Stimulated activated CD4-positive, alpha-beta T cell treated with anti-CD3 and anti-CD28 coated beads, TNF-alpha, amount 100 ng/mL, for 1 hour (primary cell): ENCODE measurements at regions not wholly inside any gene's neighbourhood (a gene's known extent, or its start where the extent isn't known, plus 50 kb on each side); places are given as distances from the start of the nearest gene placed in this dataset.
"Not testable (repeated sequence)": the region's sequence is repeated elsewhere in the genome, so short reads cannot be mapped to it uniquely, and the experiment has no call there.

Experiments used
- DNase-seq, 3 donors: peaks; one replicate each; pipeline ENCODE4 v3.0.0-alpha.2; 2020; ENCODE audit warnings: low read depth in 3 of 3, low spot score in 1 of 3

DNA sequence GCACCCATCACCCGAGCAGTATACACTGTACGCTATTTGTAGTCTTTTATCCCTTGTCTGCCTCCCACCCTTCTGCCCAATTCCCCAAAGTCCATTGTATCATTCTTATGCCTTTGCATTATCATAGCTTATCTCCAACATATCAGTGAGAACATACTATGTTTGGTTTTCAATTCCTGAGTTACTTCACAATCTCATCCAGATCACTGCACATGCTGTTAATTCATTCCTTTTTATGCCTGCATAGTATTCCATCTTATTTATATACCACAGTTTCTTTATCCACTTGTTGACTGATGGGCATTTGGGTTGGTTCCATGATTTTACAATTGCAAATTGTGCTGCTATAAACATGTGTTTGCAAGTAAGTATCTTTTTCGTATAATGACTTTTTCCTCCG, 564.7 kb upstream of the NECTIN3 start:
- DNase-seq, result no peak

- DNase-seq, result not testable (repeated sequence)
Measured at GRCh38 chr3:110507570-110507969, 564.0 kb upstream of the NECTIN3 start.

DNA sequence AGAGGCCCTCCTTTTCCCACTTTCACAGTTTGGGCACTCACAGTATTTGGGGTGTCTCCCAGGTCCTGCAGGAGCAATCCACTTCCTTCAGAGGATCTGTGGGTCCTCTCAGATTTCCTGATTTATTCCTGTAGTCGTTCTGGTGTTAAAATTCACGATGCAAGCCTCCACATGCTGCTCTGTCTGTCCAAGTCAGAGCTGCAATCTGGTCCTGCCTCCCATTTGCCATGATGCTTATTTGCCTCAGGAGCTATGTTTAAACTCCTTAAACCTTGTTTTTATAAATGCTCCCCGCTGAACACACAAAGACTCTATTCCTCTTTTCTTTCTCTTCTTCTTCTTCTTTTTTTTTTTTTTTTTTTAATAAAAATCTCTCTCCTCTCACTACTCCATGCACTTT, 558.7 kb upstream of the NECTIN3 start:
- DNase-seq, result no peak

DNA sequence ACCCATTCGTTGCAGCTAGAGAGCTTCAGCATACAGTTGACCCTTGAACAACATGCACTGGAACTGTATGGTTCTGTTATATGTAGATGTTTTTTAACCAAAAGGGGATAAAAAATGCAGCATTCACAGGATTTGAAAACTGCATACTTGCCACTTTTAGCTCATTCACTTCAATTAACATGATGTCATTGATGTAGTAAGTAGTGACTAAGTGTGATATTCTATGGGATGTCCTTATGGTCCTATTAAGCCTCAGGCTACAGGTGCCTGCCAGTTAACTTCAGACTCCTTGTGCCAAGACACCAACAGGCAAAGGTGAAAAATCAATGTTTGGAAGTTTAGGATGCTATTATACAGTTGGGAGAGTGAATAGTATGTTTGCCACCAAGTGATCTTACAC, 553.6 kb upstream of the NECTIN3 start:
- DNase-seq, result no peak

- DNase-seq, result no peak
Measured at GRCh38 chr3:110519071-110519470, 552.5 kb upstream of the NECTIN3 start.

DNA sequence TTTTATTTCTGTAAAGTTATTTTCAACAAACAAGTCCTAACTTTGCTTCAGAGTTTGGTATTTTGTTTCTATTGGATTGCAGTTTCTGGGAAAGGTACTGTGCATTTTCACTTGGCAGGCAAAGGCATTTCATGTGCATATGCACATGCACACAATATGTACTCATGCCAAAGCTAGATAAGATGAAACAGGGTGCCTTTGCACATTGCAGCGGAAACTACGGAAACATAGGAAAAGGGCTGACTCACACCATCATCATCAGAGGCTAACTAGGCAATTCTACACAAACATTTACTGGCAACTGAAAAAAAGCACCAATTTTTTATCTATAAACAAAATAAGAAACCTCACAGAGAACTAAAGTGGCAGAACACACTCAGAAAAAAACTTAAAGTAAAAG, 550.6 kb upstream of the NECTIN3 start:
- DNase-seq, result no peak

DNA sequence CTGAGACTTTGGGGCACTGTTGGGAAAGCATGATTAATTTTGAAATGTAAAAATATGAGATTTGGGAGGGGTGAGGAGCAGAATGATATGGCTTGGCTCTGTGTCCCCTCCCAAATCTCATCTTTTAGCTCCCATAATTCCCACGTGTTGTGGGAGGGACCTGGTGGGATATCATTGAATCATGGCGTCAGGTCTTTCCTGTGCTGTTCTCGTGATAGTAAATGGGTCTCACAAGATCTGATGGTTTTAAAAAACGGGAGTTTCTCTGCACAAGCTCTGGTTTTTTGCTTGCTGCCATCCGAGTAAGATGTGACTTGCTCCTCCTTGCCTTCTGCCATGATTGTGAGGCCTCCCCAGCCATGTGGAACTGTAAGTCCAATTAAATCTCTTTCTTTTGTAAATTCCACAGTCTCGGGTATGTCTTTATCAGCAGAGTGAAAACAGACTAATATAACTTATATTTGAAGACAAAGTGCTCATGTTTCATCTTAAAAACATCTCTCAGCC, 546.0 kb upstream of the NECTIN3 start:
- not testable (repeated sequence) for DNase-seq

DNA sequence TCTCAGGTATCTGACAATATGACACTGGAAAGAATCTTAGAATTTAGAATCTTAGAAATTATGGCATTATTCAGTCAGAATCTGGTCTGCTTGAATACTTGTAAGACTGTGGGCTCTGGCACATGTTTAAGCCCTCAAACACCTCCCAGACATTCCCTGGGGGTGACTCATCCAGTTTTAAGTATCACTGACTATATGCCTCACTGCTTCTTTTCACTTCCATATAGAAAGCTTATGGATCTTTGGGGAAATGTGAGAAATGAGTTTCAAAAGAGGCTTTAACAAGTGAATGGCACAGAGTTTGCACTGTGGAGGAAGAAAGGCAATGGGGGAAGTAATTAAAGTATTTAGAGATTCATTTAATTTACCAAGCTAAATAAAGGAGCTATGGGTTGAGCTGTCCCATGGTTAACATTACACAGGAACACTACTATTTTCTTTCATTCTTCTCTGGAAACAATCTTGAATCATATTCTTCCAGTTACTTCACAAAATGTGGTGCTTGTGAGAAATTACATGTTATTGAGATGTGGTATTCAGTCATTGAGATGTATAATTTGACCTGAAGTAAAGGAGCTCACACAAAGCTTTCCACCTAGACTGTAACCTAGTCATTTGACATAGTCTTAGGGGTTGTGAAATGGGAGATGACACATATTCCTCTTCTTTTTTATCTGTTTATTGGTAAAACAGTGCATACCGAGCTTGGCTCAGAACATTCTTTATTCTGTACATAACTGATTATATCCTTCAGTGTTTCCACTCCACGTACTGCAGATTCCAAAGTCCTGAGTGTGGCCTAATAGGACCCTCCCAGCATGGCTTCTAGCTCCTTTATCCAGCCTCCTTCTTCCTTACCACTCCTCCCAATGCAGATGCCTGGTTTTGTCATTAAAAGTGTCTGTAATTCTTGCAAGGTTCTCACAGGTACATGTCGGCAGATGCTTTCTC, 544.6 kb upstream of the NECTIN3 start:
- no peak for DNase-seq

GRCh38 chr3:110528305-110529121, 543.1 kb upstream of the NECTIN3 start:
- no peak for DNase-seq

DNA sequence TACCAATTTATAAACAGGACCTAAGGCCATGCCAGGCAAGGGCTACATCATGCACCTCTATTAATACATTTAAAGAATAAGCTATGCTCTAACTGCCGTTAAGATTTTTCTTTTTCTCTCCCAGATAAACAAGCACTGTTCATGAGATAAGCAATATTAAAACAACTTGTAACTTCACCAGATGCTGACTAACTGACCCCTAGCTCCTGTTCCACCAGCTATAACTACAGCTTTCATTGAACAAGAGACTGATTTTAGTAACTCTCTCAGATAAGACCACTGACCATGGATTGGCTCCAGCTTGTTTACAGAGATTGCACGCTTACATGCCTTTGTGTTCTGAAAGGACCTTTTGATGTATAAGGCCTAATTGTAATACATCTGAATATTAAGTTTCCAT, 540.7 kb upstream of the NECTIN3 start:
- no peak for DNase-seq

- no peak for DNase-seq
Measured at GRCh38 chr3:110533089-110533488, 538.5 kb upstream of the NECTIN3 start.

DNA sequence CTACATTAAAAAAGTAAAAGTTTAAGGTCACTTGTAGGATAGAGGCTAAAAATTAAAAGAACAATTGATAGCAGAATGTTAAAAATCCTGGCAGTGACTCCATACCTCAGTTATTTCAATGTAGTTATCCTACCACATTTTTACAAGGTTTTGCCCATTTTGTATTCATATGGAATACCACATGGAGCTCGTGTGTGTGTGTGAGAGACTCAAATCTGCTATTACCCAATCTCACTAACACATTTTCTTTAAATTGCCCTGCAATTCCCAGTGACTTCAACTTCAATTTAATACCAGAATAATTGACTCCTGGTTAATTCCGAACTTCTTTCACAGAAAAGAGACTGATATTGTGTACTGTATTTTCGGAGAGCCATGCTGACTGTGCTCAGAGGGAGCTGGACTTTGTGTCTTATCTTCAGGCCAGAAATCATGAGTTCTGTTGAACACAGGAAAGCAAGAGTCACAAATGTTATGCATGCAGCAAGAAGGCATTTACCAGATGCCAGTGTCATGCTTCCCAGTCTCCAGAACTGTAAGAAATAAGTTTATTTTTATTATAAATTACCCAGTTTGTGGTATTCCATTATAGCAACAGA, 529.0 kb upstream of the NECTIN3 start:
- DNase-seq, result no peak

DNA sequence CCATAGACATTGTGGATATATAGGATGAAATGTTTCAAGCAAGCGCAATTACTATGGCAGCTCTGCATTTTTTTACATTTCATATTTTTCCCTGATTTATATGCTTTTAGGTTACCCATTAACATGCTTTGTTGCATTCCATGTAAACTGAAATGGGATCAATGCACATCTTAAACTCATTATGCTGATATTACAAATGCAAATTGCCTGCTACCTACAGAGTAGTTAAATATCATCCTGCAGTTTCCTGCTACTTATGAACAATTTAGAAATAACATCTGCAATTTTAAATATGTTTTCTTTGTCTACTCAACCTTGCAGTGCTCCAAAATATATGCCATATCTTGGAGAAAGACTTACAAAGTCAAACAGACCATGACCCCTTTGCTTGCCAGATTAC, 526.9 kb upstream of the NECTIN3 start:
- DNase-seq, result no peak

- no peak for DNase-seq
Measured at GRCh38 chr3:110550511-110550910, 521.1 kb upstream of the NECTIN3 start.

- no peak for DNase-seq
Measured at GRCh38 chr3:110562621-110563020, 509.0 kb upstream of the NECTIN3 start.

DNA sequence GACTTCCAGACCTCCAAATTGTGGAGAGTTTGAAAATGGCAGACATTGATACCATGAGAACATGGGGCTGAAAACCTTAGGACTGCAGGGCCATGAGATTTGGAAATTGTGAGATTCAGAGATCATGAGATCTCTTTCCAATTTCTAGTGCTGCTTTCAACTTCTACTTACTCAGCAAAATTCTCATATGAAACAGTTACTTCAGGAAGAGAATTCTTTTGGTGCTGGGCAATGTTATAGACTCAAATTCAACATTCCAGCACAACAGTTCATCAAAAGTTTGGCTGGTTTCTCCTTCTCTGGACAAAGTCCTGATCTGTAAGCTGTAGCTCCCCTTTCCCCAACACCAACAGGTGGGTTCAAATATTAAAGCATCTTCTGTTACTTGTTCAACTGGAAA, 506.9 kb upstream of the NECTIN3 start:
- DNase-seq, result no peak

GRCh38 chr3:110567029-110567428, 504.6 kb upstream of the NECTIN3 start:
- no peak for DNase-seq

DNA sequence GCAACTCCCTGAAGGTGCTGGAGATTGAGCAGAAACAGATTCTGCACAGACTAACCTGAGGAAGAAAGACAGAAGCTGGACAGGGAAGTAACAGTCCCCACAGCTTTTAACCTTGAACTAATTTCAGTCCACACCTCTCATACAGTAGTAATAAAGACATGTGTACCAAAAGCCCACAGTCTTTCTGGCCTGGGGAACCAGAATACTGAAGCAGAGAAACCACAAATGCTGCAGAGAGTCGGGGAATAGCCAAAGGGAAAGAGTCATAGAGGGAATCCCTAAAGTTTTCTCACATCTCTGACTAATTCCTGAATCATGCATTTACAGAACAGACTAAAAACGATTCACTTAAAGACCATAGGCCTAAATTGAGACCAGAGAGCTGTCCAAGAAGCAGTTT, 503.4 kb upstream of the NECTIN3 start:
- no peak for DNase-seq

GRCh38 chr3:110569073-110569472, 502.5 kb upstream of the NECTIN3 start:
- DNase-seq, result no peak

- no peak for DNase-seq
Measured at GRCh38 chr3:110575702-110576101, 495.9 kb upstream of the NECTIN3 start.

DNA sequence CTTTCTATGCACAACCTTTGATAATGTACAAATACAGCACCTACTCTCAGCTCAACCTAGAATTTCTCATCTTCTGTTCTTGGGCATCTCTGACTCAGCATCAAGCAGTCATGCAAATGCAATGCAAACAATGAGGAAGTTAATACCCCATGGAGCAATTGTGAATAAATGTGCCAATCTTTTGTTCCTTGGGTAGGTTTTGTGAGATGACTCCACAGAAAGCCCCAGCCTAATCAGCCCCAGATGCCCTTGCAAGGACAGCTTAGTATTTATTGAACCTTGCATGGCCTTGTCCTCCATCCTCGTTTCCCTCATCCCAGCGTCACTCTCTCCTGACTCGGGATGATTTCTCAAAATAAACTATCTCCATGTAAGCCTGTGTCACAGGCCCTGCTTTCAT, 494.7 kb upstream of the NECTIN3 start:
- no peak for DNase-seq

DNA sequence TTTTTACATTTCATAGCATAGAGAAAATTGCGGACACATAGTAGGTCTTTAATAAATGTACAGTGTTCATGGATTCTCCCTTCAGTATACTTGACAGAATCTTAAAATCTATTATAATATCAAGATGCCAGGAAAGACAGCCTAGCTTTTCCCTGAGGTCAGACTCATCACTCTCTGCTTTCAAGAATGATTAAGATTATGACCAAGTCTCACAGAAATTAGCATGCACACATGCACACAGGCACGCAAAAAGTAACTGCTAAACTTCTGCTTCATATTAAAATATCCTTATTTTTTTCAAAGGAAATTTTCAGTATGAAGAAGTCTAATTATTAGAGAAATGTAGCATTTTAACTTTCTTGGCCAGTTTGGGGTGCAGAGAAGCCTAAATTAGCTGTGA, 493.8 kb upstream of the NECTIN3 start:
- no peak for DNase-seq
